ENCODE measurements at regions not wholly inside any gene's neighbourhood (a gene's known extent, or its start where the extent isn't known, plus 50 kb on each side); places are given as distances from the start of the nearest gene placed in this dataset.

GRCh38 chr6:128569732-128570679 is 49.6 kb upstream of the PTPRK start:
- Mint-ChIP-seq H3K27me3 (peaks cover 4% of the 10 kb centered on the region), H3K27ac (no peak overlapping the region), H3K4me3 (no peak overlapping the region), H3K9me3 (peaks cover 4% of the 10 kb centered on the region), H3K36me3 (peaks cover 2% of the 10 kb centered on the region), H3K4me1 (peaks cover 2% of the 10 kb centered on the region)
- DNase-seq = no peak

Measured in activated naive CD8-positive, alpha-beta T cell treated with anti-CD3 and anti-CD28 coated beads for 36 hours (primary cell).